ENCODE measurements at regions not wholly inside any gene's neighbourhood (a gene's known extent, or its start where the extent isn't known, plus 50 kb on each side); places are given as distances from the start of the nearest gene placed in this dataset.
"Not testable (repeated sequence)": the region's sequence is repeated elsewhere in the genome, so short reads cannot be mapped to it uniquely, and the experiment has no call there.

- no peak for ATAC-seq
- intact Hi-C loops (cut with DNase I; ENCODE audit: low total_unique reads) (no loop called here), in situ Hi-C loops (cut with MboI; ENCODE audit: low sequenced_read_pairs in 4 of 4) (no loop called here)
- Histone ChIP-seq H3K27me3 (no peaks in the 10 kb centered on the region), H3K9me3 (no peaks in the 10 kb centered on the region), H3K36me3 (no peaks in the 10 kb centered on the region), H3K4me3 (no peak overlapping the region), H3K4me1 (no peaks in the 10 kb centered on the region), H3K27ac (no peak overlapping the region)
- TF ChIP-seq POLR2A (IDR thresholded peaks at IDR 0.05) (no peak), CTCF (IDR thresholded peaks at IDR 0.05 in 4 of 5, conservative IDR thresholded peaks at IDR 0.05 in 1 of 5) (no peak)
- no peak for DNase-seq
Measured at GRCh38 chr4:173635395-173635794, 105.4 kb upstream of the HAND2 start.

GRCh38 chr4:173626277-173626676, 96.2 kb upstream of the HAND2 start:
- in situ Hi-C loops (cut with MboI; ENCODE audit: low sequenced_read_pairs in 4 of 4): no loop called here
- Histone ChIP-seq H3K36me3 (no peaks in the 10 kb centered on the region), H3K4me3 (no peak overlapping the region), H3K9me3 (peaks cover 0 to 18% (median 0%) of the 10 kb centered on the region in 3 donors), H3K27me3 (peaks cover 0 to 3% (median 0%) of the 10 kb centered on the region in 3 donors), H3K4me1 (no peaks in the 10 kb centered on the region), H3K27ac (no peak overlapping the region)
- intact Hi-C loops (cut with DNase I; ENCODE audit: low total_unique reads): no loop called here
- no peak for DNase-seq
- no peak for ATAC-seq
- TF ChIP-seq CTCF (IDR thresholded peaks at IDR 0.05 in 4 of 5, conservative IDR thresholded peaks at IDR 0.05 in 1 of 5): no peak
- TF ChIP-seq POLR2A (IDR thresholded peaks at IDR 0.05): no peak

GRCh38 chr4:173618648-173619047, 88.6 kb upstream of the HAND2 start:
- H3K4me3 ChIP-seq; ATAC-seq; H3K4me1 ChIP-seq; H3K27me3 ChIP-seq; H3K36me3 ChIP-seq; H3K27ac ChIP-seq; in situ Hi-C loops (cut with MboI; ENCODE audit: low sequenced_read_pairs in 4 of 4); intact Hi-C loops (cut with DNase I; ENCODE audit: low total_unique reads); H3K9me3 ChIP-seq; DNase-seq: not testable (repeated sequence)

- Histone ChIP-seq H3K27me3 (no peaks in the 10 kb centered on the region), H3K4me1 (no peaks in the 10 kb centered on the region), H3K27ac (no peak overlapping the region), H3K36me3 (no peaks in the 10 kb centered on the region), H3K9me3 (no peaks in the 10 kb centered on the region), H3K4me3 (no peak overlapping the region)
- intact Hi-C loops (cut with DNase I; ENCODE audit: low total_unique reads): no loop called here
- DNase-seq: no peak
- TF ChIP-seq CTCF (IDR thresholded peaks at IDR 0.05 in 4 of 5, conservative IDR thresholded peaks at IDR 0.05 in 1 of 5) (no peak), POLR2A (IDR thresholded peaks at IDR 0.05) (no peak)
- in situ Hi-C loops (cut with MboI; ENCODE audit: low sequenced_read_pairs in 4 of 4): no loop called here
- no peak for ATAC-seq
Measured at GRCh38 chr4:173609158-173609557, 79.1 kb upstream of the HAND2 start.

- H3K9me3 ChIP-seq; in situ Hi-C loops (cut with MboI; ENCODE audit: low sequenced_read_pairs in 4 of 4); H3K4me3 ChIP-seq; DNase-seq; ATAC-seq; intact Hi-C loops (cut with DNase I; ENCODE audit: low total_unique reads); H3K27me3 ChIP-seq; H3K27ac ChIP-seq; H3K4me1 ChIP-seq; H3K36me3 ChIP-seq: not testable (repeated sequence)
Measured at GRCh38 chr4:173608632-173609031, 78.6 kb upstream of the HAND2 start.

GRCh38 chr4:173591760-173592159, 61.7 kb upstream of the HAND2 start:
- Histone ChIP-seq H3K4me3 (no peak overlapping the region), H3K9me3 (no peaks in the 10 kb centered on the region), H3K36me3 (no peaks in the 10 kb centered on the region), H3K4me1 (no peaks in the 10 kb centered on the region), H3K27ac (no peak overlapping the region), H3K27me3 (no peaks in the 10 kb centered on the region)
- in situ Hi-C loops (cut with MboI; ENCODE audit: low sequenced_read_pairs in 4 of 4): no loop called here
- intact Hi-C loops (cut with DNase I; ENCODE audit: low total_unique reads): no loop called here
- no peak for ATAC-seq
- no peak for DNase-seq
- TF ChIP-seq CTCF (IDR thresholded peaks at IDR 0.05 in 4 of 5, conservative IDR thresholded peaks at IDR 0.05 in 1 of 5) (no peak), POLR2A (IDR thresholded peaks at IDR 0.05) (no peak)
